ENCODE measurements at regions not wholly inside any gene's neighbourhood (a gene's known extent, or its start where the extent isn't known, plus 50 kb on each side); places are given as distances from the start of the nearest gene placed in this dataset.
"Not testable (repeated sequence)": the region's sequence is repeated elsewhere in the genome, so short reads cannot be mapped to it uniquely, and the experiment has no call there.

DNA sequence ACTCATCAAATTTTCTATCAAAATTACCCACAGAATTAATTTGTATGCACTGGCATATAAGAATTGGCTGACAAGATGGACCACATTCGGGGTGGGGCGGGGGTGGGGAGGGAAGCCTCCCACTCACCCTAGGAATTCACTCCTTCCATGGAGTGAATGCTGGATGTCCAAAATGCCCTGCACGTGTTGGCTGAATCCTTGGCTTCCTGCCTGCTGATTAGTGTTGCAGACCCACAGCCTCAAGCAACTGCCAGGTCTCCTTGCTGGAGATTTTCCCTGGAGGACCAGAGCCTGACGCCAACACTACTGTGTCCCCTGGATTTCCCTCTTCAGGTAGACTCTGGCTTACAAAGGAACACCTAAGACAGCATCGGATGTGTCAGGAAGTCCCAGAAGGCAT is 575.7 kb upstream of the CDH11 start:
- DNase-seq, result no peak

DNA sequence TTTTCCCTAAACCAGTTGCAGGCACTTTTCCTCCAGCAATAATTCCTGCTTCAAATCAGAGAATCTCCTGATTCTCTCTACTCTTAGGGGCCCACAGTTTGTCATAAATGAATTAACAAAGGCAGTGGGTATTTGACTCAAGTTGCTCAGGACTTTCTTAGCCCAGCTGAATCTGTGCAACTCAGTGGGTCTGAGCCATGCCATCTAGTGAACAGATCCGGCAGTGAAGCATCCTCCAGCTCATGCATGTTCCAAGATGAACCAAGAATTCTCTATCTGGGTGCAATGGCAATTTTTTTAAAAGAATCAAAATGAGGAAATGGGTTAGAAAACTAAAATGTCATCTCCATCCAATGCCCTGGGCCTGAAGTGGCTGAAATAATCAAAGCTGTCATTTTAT is 575.2 kb upstream of the CDH11 start:
- no peak for DNase-seq

DNA sequence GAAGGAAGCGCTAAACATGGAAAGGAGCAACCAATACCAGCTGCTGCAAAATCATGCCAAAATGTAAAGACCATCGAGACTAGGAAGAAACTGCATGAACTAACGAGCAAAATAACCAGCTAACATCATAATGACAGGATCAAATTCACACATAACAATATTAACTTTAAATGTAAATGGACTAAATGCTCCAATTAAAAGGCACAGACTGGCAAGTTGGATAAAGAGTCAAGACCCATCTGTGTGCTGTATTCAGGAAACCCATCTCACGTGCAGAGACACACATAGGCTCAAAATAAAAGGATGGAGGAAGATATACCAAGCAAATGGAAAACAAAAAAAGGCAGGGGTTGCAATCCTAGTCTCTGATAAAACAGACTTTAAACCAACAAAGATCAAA is 570.0 kb upstream of the CDH11 start:
- DNase-seq, result not testable (repeated sequence)

DNA sequence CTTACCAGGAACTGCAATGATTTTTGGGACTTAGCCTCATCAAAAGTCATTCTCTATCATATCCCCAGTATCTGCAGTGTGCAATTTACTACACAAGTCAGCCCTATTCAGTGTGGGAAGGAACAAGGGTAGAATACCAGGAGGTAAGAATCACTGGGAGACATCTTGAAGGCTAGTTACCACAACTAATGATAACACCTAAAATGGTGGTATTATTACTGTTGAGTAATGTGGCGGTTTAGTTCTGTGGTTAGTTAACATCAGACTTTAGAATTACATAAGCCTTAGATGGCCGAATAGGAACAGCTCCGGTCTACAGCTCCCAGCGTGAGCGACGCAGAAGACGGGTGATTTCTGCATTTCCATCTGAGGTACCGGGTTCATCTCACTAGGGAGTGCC is 567.9 kb upstream of the CDH11 start:
- no peak for DNase-seq

DNA sequence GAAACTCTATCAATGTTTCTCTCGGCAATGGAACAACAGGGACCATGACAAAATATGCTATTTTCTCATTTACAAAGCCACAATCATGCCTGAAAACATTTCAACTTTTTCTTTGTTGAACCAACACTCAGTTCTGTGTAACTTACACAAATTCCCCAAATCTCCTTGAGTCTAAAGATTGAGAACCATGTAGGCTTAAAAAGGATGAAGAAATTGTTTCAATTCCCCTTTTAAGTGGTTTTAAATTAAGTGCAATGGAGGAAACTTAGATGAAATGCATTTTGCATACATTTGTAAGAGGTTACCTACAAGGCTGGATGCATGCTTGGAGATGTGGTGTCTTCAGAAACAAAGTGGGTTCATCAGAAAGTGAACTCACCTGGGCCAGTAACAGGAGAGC is 566.4 kb upstream of the CDH11 start:
- no peak for DNase-seq

DNA sequence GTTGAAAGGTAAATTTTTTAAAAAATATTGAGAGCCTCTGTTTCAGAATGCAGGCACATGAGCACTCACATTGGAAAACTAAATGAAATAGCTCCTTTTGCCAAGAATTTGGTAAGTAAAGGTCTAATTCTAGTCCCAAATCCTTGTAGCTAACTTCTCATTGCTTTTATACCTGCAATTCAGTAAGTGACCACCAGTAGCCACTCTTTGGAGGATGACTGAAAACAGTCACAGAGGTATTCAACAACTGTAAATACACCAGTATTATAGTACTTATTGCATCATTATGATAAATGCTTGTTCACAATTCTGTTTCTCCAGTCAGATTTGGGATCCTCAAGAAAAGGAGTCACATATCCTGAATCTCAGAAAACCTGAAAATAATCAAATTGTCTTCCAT is 562.4 kb upstream of the CDH11 start:
- DNase-seq, result no peak

DNA sequence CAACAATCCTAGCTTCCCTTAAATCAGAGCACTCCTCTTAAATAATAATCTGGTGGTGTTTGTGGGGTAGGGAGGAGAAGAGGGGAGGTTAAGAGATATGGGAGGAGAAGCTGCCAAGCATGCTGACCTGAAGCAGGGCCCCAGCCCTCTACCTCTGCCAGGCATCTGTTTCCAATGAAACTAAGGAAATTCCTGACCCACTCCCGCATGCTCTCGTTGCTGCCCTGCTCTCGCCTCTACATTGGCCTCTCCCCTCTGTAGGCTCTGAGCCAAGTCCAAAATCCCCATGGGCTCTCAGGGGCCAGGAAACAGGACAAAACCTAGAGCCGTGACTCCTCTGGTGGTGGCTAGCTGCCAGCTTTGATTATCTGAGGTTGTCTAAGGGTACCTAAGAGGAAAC is 559.5 kb upstream of the CDH11 start:
- no peak for DNase-seq

DNA sequence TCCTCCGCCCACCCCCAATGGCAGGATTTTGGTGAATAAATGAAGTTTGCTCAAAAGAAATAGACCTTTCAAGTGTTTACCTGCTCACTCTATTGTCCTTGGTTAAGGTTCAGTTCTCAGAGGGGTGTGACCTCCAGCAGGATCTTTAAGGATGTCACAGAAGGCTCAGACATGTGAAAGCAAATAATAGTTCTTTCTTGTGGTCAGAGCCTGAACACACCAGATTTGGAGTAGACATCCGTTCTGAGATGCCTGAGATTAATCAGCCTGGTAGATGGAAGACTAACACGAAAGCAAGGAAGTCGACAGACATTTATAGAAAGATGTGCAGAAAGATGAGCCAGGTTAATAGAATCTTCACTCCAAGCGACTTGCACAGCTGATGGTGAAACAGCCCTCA is 557.9 kb upstream of the CDH11 start:
- DNase-seq, result no peak

DNA sequence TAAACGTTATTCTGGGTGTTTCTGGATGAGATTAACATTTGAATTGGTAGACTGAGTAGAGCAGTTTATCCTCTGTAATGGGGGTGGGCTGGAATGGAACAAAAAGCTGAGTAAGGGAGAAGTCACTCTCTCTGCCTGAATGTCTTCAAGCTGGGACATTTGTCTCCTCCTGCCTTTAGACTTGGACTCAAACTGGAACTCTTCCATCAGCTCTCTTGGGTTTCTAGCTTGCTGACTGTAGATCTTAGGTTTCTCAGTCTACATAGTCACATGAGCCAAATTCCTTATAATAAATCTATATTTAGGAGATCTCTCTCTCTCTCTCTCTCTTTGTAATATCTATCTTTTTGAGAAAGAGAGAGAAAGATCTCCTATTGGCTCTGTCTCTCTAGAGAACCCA is 553.3 kb upstream of the CDH11 start:
- DNase-seq, result no peak

DNA sequence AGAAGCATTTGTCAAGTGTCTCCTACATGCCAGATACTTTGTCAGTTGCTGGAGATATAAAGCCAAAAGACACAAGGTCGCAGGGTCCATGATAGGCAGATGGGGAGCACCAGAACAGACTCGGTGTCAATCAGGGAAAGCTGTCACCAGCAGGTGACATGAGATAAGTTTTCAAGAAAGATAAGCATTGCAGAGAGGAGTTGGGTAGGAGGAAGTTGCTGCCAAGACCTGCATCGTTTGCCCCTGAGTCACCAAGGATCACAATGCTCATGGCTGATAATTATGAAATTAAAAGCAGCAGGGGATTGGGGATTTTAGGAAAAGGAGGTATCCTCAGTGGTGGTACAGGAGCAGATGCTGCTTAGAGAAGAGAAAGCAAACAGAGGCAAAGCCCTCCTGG is 551.1 kb upstream of the CDH11 start:
- DNase-seq, result no peak

DNA sequence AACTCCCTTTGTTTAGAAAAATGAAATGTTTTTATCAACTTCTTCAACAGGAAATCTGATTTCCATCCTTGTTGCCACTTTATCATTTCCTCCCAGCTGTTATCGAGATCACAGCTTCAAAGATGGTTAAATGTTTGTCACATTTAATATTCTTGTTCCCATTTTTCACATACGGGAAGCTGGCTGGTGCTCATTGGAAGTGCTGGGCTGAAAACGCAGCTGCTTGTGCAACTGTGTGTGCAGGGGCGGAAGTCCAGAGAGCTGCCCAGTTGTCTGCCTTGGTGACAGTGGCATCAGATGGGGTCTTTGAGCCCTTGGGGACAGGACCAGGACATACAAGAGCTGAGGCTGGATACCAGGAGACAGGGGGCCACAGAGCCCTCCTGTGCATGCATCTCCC is 549.2 kb upstream of the CDH11 start:
- no peak for DNase-seq

DNA sequence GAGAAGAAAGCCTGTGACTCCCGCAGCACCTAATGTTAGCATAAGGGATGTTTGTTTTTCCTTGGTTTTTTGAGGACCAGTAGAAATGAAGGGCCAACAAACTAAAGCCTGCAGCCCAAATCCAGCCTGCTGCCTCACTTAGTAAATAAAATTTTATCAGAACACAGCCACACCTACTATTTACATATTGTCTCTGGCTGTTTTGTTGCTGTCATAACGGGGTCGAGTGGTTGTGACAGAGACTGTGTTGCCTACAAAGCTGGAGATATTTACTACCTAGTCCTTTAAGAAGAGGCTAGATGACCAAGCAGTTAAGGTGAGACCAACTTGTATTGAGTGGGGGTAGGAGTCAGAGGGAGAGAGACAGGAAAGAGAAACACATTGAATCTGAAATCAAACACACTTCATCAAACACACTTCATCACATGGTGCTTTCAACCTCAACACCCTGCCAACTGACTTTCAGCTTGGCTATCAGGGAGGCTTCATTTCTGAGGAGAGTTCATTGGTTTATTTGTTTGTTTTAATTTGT is 546.3 kb upstream of the CDH11 start:
- DNase-seq, result no peak

DNA sequence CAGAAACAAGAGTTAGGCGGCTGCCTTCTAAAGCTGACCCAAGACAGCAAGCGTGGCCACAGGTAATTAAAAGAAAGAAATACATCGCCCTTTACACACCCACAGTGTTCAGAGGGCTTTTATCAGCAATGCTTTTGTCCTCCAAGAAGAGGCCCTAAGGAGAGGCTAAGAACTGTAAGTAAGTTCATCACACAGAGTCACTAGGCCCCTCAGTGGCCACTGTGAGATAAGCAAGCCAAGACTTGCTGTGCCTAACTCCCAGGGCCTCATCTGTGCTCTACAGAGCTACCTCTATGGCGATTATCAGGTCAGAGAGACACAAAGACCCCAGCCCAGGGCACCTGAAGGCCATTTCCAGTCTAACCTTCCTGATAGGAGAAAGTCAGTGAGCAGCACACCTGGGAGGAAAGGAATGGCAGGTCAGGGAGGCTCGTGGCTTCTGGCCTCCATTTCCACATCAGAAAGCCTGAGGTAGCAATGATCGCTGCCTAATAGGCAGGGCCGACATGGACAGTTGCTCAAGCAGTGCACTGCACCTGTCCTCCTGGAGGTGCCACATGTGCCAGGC is 545.2 kb upstream of the CDH11 start:
- DNase-seq, result peak in 1 of 2 experiments; percentile 5

DNA sequence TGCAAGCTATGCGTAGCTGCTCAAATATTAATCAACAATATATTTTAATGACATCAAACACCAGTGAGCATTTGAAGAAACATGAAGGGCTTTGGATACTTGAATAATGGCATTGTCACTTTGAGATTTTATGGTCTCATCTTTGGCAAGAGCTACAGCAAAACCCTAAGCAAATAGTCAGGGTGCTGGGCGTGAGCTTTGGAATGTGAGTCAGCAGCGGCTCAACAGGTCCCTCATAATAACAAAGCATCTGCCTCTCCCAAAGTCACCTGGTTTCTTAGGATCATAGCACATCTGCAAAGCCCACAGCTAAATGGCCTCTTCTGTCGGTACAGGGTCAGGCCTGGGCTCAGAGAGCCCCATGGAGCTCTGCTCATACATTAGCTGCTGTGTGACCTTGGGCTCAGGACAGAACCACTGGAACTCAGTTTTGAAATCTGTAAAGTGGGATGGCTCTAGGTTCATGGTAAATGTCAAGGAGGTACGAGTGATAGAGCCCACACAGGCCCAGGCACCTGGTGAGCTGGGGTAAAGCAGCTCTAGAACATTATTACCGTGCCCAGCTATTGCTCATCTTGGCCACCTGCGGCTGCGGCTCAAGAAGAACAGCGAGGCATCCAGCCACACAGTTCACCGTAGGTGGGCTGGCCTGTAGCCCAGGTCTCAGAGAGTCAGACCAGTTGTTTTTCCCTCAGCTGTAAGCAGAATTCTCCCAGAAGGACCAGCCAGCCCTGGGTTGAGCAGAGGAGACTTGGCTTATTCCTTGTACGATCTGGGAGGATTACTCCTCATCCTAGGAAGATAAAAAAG is 544.5 kb upstream of the CDH11 start:
- no peak for DNase-seq

DNA sequence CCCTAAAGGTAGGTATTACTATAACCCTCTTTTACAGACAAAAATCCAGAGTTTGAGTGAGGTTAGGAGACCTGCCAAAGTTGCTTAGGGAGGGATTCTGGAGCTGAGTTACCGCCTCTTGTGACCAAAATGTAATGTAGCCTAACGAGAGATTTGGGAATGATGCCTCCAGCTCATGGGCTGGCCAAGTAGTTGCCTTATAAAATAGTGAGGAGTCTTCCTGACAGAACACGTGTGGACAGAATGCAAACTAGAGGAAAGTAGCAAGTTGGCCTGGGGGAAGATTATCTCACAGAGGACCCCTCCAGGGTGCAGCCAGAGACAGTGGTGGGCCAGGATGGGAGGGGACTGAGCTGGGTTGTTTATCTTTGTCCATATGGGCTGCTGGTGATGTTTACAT is 543.7 kb upstream of the CDH11 start:
- DNase-seq, result no peak

DNA sequence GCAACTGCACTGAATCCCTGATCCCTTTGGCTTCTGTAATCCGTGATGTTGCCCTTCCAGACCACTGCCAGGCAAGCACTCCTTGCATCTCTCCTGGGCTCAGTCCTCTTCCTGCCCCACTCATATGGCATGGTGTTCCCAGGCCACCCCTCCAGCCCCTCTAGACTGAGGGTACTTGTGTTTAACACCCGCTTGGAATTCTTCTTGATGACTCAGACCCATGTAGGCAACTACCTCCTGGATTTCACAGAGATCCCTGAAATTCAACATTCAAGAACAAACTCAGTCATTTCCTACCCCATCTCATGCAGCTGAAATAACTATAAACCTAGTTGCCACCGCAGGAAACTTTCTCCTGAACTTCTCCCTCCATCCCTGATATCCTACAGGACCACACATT is 541.9 kb upstream of the CDH11 start:
- DNase-seq, result no peak

DNA sequence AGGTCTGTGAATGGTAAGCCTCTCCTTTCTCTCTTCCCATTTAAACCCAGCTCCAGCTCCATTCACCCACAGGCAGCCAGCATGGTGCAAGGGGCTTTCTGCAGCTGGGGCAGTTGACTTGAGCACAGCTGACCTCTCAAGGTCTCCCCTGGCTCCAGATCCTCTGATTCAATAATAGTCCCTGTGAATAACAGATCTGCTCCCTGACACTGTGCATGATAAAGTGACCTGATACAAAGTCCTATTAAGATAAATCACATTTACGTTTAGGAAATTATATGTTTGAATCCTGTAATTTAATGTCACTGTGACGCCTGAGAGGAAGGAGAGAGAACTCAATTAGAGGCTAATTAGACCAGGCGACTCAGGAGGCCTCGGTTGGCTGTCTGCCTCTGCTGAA is 540.4 kb upstream of the CDH11 start:
- DNase-seq, result no peak

DNA sequence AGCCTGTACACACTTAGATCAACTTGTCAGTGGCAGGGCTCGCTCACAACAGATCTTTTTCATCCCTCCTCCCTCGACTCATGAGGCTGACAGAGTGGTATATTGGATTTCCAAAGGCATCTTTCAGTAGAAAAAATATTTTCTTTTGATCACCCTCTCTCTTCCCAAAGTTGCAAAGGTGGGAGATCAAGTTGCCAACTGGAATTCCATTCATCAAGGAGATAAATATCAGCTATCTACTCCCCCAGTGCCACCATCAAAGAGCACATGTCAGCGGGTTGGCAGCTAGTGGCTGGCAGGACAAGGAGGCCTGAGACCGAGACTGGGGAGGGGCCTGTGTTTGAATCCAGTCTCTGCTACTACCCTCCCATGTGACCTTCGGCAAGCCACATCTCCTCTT is 539.7 kb upstream of the CDH11 start:
- DNase-seq, result no peak

DNA sequence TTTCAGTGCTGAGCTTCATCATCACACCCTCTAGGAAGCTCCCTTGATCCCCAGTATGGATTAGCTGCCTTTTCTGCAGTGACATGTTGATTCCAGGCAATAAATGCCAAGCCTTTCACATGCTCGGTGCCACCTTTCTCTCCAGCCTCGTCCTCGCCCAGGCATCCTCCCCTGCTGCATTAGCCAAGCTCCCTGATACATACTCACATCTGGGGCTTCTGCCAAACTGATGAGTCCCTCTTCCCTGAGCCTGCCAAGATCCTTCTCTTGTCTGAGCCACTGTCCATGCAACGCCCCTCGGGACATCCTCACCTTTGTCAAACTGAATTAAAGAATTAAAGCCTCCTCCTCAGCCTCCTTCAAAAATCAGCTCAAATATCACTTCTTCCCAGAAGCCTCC is 538.5 kb upstream of the CDH11 start:
- no peak for DNase-seq

DNA sequence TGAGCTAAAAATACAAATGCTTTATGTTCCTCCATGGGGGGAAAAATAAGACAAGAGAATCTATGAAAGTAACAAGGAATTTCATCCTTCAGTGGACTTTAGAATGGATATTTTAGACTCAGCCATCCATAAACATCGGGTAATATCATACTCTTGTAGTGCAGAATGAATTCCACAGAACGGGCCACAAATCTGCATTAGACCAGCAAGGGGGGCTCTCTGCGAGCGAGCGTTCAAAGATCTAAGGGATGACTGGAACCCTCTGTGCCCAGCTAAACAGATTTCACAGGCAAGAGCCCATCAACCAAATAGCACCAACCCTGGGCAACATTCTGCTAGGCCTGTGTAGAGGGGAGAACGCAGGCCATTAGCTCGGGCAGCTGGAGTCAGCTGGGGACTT is 537.9 kb upstream of the CDH11 start:
- no peak for DNase-seq

DNA sequence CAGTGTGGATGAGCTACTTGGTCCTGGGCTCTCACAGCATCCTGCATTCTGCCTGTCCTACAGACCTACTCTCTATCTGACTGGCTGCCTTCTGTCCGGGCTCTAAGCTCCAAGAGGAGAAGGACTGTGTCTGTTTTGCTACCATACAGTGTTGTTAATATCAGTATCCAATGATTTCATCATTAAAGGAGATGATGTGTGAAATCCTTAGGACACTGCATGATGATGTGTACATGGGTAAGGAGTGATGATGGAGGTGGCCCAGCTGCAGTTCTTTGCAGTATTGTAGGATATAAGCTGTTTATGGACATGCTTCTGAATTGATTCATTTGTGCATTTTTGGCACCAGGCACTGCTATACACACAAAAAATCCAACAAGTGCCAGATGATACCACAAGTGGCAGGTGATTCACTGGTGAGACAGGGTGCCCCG is 536.9 kb upstream of the CDH11 start:
- DNase-seq, result no peak

DNA sequence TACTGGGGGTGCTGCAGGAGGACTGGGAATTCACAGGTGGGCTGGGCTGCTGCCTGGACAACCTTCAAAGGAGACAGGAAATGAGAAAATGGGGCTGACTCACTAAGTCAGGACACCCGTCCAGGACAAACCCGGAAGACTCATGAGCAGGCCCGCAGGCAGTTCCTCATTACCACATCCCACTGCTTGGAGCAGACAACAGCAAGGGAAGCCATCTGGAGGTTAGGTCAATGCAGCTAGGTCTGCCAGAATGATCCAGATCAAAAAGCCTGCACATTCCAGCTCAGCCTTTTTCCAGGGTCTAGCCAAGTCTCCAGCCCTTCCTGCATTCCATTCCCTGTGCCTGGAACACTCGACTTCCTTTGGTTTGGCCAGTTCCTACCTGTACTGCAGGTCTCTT is 536.5 kb upstream of the CDH11 start:
- no peak for DNase-seq

DNA sequence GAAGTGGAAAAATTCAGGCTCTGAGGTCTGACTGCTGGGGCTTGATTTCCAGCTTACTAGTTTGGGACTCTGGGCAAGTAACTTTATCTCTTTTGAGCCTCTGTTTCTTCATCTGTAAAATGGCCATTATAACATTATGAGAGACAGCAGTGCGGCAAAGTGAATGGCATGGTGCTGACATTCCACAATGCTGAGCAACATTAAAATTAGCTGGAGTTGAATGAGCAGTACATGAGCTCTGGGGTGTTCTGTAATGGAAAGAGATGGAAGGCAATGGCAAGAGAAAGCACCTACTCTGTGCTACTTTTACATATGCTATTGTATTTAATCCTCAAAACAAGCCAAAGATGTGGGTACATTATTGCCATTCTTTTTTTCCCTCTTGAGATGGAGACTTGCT is 535.7 kb upstream of the CDH11 start:
- no peak for DNase-seq

DNA sequence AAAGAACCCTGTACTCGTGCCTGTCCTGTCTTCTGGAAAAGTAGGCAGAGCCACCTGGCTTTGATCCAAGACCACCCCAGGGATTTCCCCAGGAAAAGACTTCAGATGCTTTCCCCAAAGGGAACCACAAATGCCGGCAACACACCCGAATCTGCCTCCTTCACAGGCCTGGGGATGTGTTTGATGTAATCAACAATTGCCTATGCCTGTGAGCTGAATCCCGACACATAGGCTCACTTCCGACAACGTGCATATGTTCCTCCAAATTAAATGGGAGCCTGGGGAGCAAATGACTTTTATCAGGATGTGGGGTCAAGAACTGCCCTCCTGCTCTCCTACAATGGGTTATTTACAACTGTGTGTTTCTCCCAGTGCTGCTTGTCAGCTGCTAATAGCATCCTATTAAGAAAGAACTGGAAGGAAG is 535.2 kb upstream of the CDH11 start:
- DNase-seq, result no peak

DNA sequence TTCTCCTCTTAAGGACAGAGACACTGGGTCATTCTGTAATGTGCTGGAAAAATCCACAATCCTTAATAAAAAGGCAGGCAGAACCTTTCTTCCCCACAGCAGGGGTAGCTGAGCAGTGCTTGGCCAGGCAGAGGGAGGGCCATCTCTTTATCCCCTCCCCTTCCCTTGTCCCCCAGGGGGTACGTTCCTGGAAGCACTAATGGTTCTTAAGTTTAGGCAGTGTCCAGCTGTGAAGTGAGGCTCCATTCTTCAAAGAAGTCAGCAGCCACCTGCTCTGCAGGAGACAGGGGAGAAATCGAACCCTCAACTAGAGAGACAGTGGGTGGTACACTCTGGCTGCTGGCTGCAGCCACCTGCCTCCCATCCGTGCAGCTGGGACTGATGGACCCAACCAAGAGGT is 533.9 kb upstream of the CDH11 start:
- DNase-seq, result no peak

Measured in NCI-H526 (cell line).